Calu3 (cell line): ENCODE measurements at regions not wholly inside any gene's neighbourhood (a gene's known extent, or its start where the extent isn't known, plus 50 kb on each side); places are given as distances from the start of the nearest gene placed in this dataset.

ENCODE experiments used
- BruUV-seq: library from RNA; stranded (reverse); fragments of 400-500 nt; replicated peaks from 2 replicates; lab custom pipeline; 2021; lab: Mats Ljungman, UMichigan
- CTCF ChIA-PET: fragments of 300-600 bp; sonication (Branson Sonifier 250); formaldehyde crosslinking; loops from one replicate; lab custom pipeline; 2022; ENCODE audit warnings: antibody characterized with exemption; lab: Charles Lee
- DNase-seq: peaks from one replicate; pipeline ENCODE4 v3.0.0; 2022
- H3K27ac Mint-ChIP-seq: one replicate; pipeline ENCODE4 v1.8.0; 2022; ENCODE audit warnings: mixed read lengths; ENCODE audit not compliant: unreplicated experiment
- H3K27me3 Mint-ChIP-seq: one replicate; pipeline ENCODE4 v1.8.0; 2022; ENCODE audit warnings: mixed read lengths; ENCODE audit not compliant: unreplicated experiment
- H3K36me3 Mint-ChIP-seq: one replicate; pipeline ENCODE4 v1.8.0; 2022; ENCODE audit warnings: mild to moderate bottlenecking, moderate library complexity, mixed read lengths; ENCODE audit not compliant: insufficient read depth, unreplicated experiment
- H3K4me1 Mint-ChIP-seq: one replicate; pipeline ENCODE4 v1.8.0; 2022; ENCODE audit warnings: mild to moderate bottlenecking, low read depth, mixed read lengths; ENCODE audit not compliant: unreplicated experiment
- H3K4me3 Mint-ChIP-seq: one replicate; pipeline ENCODE4 v1.8.0; 2022; ENCODE audit warnings: mild to moderate bottlenecking, low read depth, moderate library complexity, mixed read lengths; ENCODE audit not compliant: unreplicated experiment
- H3K9me3 Mint-ChIP-seq: one replicate; pipeline ENCODE4 v1.8.0; 2022; ENCODE audit warnings: low read depth, mixed read lengths; ENCODE audit not compliant: unreplicated experiment
- intact Hi-C: fragments of 100-400 bp; cut with micrococcal nuclease; formaldehyde crosslinking; loops from one replicate; pipeline ENCODE4 v1.10.0; 2022; ENCODE audit not compliant: unreplicated experiment
- TF ChIP-seq, protein P1 (sequence below): fragments of 200-600 bp; IDR thresholded peaks from one replicate; pipeline ENCODE4 v1.8.0; 2022; ENCODE audit warnings: antibody characterized with exemption; ENCODE audit not compliant: unreplicated experiment

DNA sequence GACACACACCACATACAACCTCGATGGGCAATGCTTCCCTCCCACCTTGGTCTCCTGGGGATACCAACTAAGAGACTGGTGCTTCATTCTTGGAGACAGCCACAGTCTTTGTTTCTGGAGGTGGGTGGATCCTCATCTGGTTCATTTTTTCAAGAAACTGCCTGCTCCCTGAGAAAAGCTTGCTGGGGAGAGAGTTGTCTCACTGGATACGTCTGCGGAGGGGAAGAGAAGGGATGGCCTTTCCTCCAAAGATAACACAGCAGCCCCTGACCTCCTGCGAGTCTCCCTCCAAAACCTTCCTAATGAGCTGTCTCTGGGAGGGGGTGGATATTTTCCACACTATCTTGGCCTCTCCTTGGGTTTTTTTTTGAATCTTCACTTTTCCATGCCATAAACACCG, 221.2 kb downstream of the SOX9 start:
- intact Hi-C loops, result no loop called here
- H3K4me3 Mint-ChIP-seq, result no peak overlapping the region
- no peaks in the 10 kb centered on the region for H3K27me3 Mint-ChIP-seq
- no peaks in the 10 kb centered on the region for H3K36me3 Mint-ChIP-seq
- H3K27ac Mint-ChIP-seq, result peak overlapping the region; percentile 33
- no TSS peak for BruUV-seq
- TF ChIP-seq, protein P1, sequence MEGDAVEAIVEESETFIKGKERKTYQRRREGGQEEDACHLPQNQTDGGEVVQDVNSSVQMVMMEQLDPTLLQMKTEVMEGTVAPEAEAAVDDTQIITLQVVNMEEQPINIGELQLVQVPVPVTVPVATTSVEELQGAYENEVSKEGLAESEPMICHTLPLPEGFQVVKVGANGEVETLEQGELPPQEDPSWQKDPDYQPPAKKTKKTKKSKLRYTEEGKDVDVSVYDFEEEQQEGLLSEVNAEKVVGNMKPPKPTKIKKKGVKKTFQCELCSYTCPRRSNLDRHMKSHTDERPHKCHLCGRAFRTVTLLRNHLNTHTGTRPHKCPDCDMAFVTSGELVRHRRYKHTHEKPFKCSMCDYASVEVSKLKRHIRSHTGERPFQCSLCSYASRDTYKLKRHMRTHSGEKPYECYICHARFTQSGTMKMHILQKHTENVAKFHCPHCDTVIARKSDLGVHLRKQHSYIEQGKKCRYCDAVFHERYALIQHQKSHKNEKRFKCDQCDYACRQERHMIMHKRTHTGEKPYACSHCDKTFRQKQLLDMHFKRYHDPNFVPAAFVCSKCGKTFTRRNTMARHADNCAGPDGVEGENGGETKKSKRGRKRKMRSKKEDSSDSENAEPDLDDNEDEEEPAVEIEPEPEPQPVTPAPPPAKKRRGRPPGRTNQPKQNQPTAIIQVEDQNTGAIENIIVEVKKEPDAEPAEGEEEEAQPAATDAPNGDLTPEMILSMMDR, result no peak
- CTCF ChIA-PET, result no interaction called here
- peaks cover 55% of the 10 kb centered on the region for H3K4me1 Mint-ChIP-seq
- peaks cover 2% of the 10 kb centered on the region for H3K9me3 Mint-ChIP-seq
- no peak for DNase-seq

DNA sequence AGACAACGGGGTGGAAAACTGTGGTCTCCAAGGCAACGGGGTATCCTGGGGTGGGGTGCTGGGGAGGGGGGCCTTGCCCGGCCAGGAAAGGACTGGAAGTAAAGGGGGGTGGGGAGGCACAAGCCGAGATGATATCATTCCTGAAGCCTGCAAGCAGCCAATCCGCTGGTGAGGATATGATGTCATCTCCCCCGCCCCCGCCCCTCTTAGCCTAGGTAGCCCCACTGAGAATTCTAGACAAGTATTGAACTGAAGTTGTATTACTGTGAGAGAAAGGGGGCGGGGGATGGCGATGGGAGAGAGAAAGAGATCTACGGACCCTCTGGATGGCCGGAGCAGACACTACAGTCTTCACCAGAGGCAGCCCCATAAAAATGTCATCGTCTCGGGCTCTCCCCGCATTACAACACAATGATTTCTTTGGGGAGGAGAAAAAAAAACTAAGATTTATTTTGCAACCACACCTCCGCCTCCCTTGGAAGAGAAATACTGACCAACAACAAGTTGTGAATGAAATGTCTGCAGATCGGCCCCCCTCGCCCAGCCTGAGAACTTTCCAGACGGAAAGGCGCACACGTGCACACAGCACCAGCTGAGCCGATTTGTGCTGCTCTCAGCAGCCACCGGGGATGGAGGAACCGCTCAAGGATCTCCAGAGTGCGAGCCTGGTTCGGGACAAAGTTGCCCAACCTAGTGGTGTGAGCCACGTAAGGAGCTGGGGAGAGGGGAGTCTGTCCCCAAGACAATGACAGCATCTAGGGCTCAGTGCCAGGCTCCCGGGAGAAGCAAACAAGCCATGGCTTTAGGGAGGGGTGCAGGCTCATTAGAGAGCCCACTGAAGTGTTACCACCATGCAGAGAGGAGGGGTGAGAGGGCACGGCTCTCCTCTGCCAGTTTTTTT, 222.1 kb downstream of the SOX9 start:
- Mint-ChIP-seq H3K36me3 (no peaks in the 10 kb centered on the region), H3K9me3 (peaks cover 2% of the 10 kb centered on the region), H3K4me1 (peaks cover 47% of the 10 kb centered on the region), H3K27ac (peak overlapping the region; percentile 33), H3K27me3 (no peaks in the 10 kb centered on the region), H3K4me3 (no peak overlapping the region)
- BruUV-seq, result no TSS peak
- intact Hi-C loops, result no loop called here
- CTCF ChIA-PET, result no interaction called here
- TF ChIP-seq, protein P1, result no peak
- DNase-seq, result no peak

DNA sequence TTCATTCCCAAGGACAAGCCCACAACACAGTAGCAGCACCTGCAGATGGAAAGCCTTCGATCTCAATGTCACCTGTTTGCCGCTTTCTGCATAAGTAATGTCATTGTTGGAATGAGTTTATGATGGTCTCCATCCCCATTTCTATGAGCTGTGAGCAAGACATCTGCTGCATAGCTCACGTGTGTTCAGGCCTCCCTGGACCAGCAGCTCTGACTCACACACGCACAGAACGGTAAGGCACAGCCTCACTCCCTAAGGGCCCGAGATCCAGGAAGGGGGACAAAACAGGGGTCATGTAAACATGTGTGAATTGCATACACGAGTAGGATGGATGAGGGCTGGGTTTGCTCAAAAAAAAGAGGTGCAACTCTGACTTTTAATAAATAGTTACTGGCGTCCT, 223.1 kb downstream of the SOX9 start:
- Mint-ChIP-seq H3K27ac (no peak overlapping the region), H3K9me3 (peaks cover 2% of the 10 kb centered on the region), H3K4me3 (no peak overlapping the region), H3K36me3 (no peaks in the 10 kb centered on the region), H3K4me1 (peaks cover 36% of the 10 kb centered on the region), H3K27me3 (no peaks in the 10 kb centered on the region)
- TF ChIP-seq, protein P1, result no peak
- CTCF ChIA-PET, result no interaction called here
- DNase-seq, result no peak
- intact Hi-C loops, result no loop called here
- no TSS peak for BruUV-seq

DNA sequence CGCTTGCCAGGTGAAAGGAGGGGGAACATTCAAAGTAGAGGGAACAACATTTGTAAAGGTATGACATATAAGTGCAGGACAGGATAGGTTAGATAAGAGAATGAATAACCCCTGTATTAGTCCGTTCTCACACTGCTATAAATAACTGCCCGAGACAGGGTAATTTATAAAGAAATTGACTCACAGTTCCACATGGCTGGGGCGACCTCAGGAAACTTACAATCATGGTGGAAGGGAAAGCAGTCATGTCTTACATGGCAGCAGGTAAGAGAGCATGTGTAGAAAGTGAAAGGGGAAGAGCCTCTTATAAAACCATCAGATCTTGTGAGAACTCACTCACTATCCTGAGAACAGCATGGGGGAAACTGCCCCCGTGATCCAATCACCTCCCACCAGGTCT, 223.8 kb downstream of the SOX9 start:
- Mint-ChIP-seq H3K9me3 (peaks cover 2% of the 10 kb centered on the region), H3K27ac (no peak overlapping the region), H3K4me3 (no peak overlapping the region), H3K27me3 (no peaks in the 10 kb centered on the region), H3K4me1 (peaks cover 29% of the 10 kb centered on the region), H3K36me3 (no peaks in the 10 kb centered on the region)
- CTCF ChIA-PET, result no interaction called here
- no TSS peak for BruUV-seq
- no peak for DNase-seq
- TF ChIP-seq, protein P1, result no peak
- intact Hi-C loops, result no loop called here
